ENCODE measurements at regions not wholly inside any gene's neighbourhood (a gene's known extent, or its start where the extent isn't known, plus 50 kb on each side); places are given as distances from the start of the nearest gene placed in this dataset.

DNA sequence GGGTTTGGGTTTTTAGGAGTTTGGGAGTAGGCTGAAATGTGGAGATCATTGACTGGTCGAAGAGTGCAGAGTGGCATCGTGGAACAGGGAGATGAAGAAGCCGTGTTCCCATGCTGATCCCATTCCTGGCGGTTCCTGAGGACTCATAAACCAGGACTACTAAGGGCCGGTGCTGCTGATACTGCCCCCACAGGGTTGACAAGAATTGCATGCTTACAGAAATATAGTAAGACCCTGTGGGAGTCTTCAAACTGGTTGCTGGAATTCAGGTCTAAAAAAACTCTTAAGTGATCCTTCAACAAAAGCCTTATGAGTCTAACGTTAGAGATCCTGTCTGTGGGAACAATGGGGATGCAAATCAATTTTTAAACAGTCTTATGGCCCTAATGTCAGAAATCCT, 64.0 kb upstream of the ARHGAP5 start:
- no peak for TF ChIP-seq CTCF (IDR thresholded peaks at IDR 0.05; ENCODE audit: low read depth, low read length, poor library complexity, severe bottlenecking)
- TF ChIP-seq EZH2phosphoT487 (IDR thresholded peaks at IDR 0.05; ENCODE audit: borderline replicate concordance, low read length), result no peak
- no peaks in the 10 kb centered on the region for H3K36me3 ChIP-seq (ENCODE audit: control insufficient read depth, low read length)

GRCh38 chr14:32014057-32014456, 63.0 kb upstream of the ARHGAP5 start:
- Histone ChIP-seq H3K27me3 (ENCODE audit: control insufficient read depth, low read length) (no peaks in the 10 kb centered on the region), H3K9me3 (ENCODE audit: control insufficient read depth, insufficient read depth, low read length) (no peaks in the 10 kb centered on the region)
- no peak for TF ChIP-seq EZH2phosphoT487 (IDR thresholded peaks at IDR 0.05; ENCODE audit: borderline replicate concordance, low read length)
- no peak for TF ChIP-seq CTCF (IDR thresholded peaks at IDR 0.05; ENCODE audit: low read depth, low read length, poor library complexity, severe bottlenecking)

More for the DNA sequence above, 64.0 kb upstream of the ARHGAP5 start:
- Histone ChIP-seq H3K27me3 (ENCODE audit: control insufficient read depth, low read length) (no peaks in the 10 kb centered on the region), H3K9me3 (ENCODE audit: control insufficient read depth, insufficient read depth, low read length) (no peaks in the 10 kb centered on the region), H3K27ac (ENCODE audit: low read depth, low read length) (no peak overlapping the region), H3K4me3 (ENCODE audit: low read length) (no peak overlapping the region), H3K79me2 (ENCODE audit: control insufficient read depth, low read length) (no peaks in the 10 kb centered on the region), H3K4me2 (ENCODE audit: low read length) (no peak overlapping the region), H4K20me1 (ENCODE audit: control insufficient read depth, insufficient read depth, low read depth, low read length) (no peaks in the 10 kb centered on the region), H3F3A (ENCODE audit: control insufficient read depth, insufficient read depth) (no peaks in the 10 kb centered on the region), H3K4me1 (ENCODE audit: control insufficient read depth, low read length) (no peaks in the 10 kb centered on the region), H3K9me2 (replicated peaks; ENCODE audit: control insufficient read depth, low read length) (no peaks in the 10 kb centered on the region)

DNA sequence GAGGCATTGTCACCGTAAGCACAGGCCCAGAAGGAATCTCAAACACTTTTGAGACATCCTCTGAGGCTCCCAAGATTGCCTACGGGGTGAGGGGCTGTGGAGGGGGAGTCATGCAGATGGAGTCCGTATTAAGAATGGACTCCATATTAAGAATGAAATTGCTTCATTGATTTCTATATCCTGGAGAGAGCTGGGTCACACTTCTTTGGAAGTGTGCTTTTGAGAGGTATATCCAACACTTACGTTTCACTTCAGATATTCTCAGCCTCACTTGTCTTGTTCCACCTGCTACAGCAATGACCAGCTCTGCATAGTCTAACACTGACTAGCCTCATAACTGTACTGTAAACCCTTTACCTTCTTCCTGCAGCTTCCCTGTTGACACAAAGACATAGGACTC, 62.6 kb upstream of the ARHGAP5 start:
- Histone ChIP-seq H3K9me3 (ENCODE audit: control insufficient read depth, insufficient read depth, low read length) (no peaks in the 10 kb centered on the region), H4K20me1 (ENCODE audit: control insufficient read depth, insufficient read depth, low read depth, low read length) (no peaks in the 10 kb centered on the region), H3K4me2 (ENCODE audit: low read length) (no peak overlapping the region), H3K36me3 (ENCODE audit: control insufficient read depth, low read length) (no peaks in the 10 kb centered on the region), H3F3A (ENCODE audit: control insufficient read depth, insufficient read depth) (no peaks in the 10 kb centered on the region), H3K79me2 (ENCODE audit: control insufficient read depth, low read length) (no peaks in the 10 kb centered on the region), H3K27me3 (ENCODE audit: control insufficient read depth, low read length) (no peaks in the 10 kb centered on the region), H3K4me3 (ENCODE audit: low read length) (no peak overlapping the region), H3K4me1 (ENCODE audit: control insufficient read depth, low read length) (no peaks in the 10 kb centered on the region), H3K27ac (ENCODE audit: low read depth, low read length) (no peak overlapping the region), H3K9me2 (replicated peaks; ENCODE audit: control insufficient read depth, low read length) (no peaks in the 10 kb centered on the region)
- no peak for TF ChIP-seq CTCF (IDR thresholded peaks at IDR 0.05; ENCODE audit: low read depth, low read length, poor library complexity, severe bottlenecking)
- no peak for TF ChIP-seq EZH2phosphoT487 (IDR thresholded peaks at IDR 0.05; ENCODE audit: borderline replicate concordance, low read length)

More at GRCh38 chr14:32014057-32014456, 63.0 kb upstream of the ARHGAP5 start:
- Histone ChIP-seq H3K4me1 (ENCODE audit: control insufficient read depth, low read length) (no peaks in the 10 kb centered on the region), H3K9me2 (replicated peaks; ENCODE audit: control insufficient read depth, low read length) (no peaks in the 10 kb centered on the region), H3K36me3 (ENCODE audit: control insufficient read depth, low read length) (no peaks in the 10 kb centered on the region), H3K27ac (ENCODE audit: low read depth, low read length) (no peak overlapping the region), H4K20me1 (ENCODE audit: control insufficient read depth, insufficient read depth, low read depth, low read length) (no peaks in the 10 kb centered on the region), H3K4me2 (ENCODE audit: low read length) (no peak overlapping the region), H3K79me2 (ENCODE audit: control insufficient read depth, low read length) (no peaks in the 10 kb centered on the region), H3F3A (ENCODE audit: control insufficient read depth, insufficient read depth) (no peaks in the 10 kb centered on the region), H3K4me3 (ENCODE audit: low read length) (no peak overlapping the region)

- H3K4me1 ChIP-seq (ENCODE audit: control insufficient read depth, low read length), result no peaks in the 10 kb centered on the region
- H3K27ac ChIP-seq (ENCODE audit: low read depth, low read length), result no peak overlapping the region
Observed at GRCh38 chr14:32015166-32015565, 61.9 kb upstream of the ARHGAP5 start.

More at GRCh38 chr14:32015166-32015565, 61.9 kb upstream of the ARHGAP5 start:
- H3K36me3 ChIP-seq (ENCODE audit: control insufficient read depth, low read length), result no peaks in the 10 kb centered on the region
- no peaks in the 10 kb centered on the region for H3K79me2 ChIP-seq (ENCODE audit: control insufficient read depth, low read length)
- no peak overlapping the region for H3K4me3 ChIP-seq (ENCODE audit: low read length)
- no peak for TF ChIP-seq CTCF (IDR thresholded peaks at IDR 0.05; ENCODE audit: low read depth, low read length, poor library complexity, severe bottlenecking)
- TF ChIP-seq EZH2phosphoT487 (IDR thresholded peaks at IDR 0.05; ENCODE audit: borderline replicate concordance, low read length), result no peak
- no peaks in the 10 kb centered on the region for H3F3A ChIP-seq (ENCODE audit: control insufficient read depth, insufficient read depth)
- H3K4me2 ChIP-seq (ENCODE audit: low read length), result no peak overlapping the region
- H3K9me2 ChIP-seq (replicated peaks; ENCODE audit: control insufficient read depth, low read length), result no peaks in the 10 kb centered on the region
- no peaks in the 10 kb centered on the region for H3K27me3 ChIP-seq (ENCODE audit: control insufficient read depth, low read length)
- H4K20me1 ChIP-seq (ENCODE audit: control insufficient read depth, insufficient read depth, low read depth, low read length), result no peaks in the 10 kb centered on the region
- no peaks in the 10 kb centered on the region for H3K9me3 ChIP-seq (ENCODE audit: control insufficient read depth, insufficient read depth, low read length)

Data from DOHH2 (cell line).